ENCODE measurements at regions not wholly inside any gene's neighbourhood (a gene's known extent, or its start where the extent isn't known, plus 50 kb on each side); places are given as distances from the start of the nearest gene placed in this dataset.

DNA sequence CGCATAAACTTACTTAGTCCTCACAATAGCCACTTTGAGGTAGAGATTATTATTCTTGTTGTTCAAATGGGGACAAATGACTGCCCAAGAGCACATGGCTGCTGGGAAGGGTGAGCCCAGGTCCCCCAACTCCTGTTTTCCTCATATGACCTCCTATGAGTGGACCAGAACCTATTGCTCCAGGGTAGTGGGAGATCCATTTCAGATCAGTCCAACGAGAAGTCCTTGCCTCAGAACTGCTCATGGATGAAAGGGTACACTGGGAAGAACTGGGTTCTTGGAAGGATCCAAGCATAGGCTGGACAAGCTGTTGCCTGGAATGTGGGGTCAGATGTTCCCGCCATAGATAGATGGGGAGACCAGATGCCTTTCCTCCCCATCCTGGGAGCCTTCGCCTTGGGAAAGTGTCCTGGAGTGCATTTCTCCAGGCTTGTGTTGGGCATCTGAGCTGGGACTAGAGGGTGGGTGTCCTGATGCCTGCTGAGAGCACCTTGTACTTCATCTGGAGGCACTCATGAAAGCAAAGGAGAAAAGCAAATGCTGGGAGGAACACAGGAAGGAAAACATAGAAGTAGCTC, 146.3 kb upstream of the B3GAT1 start:
- TF ChIP-seq, protein P1, sequence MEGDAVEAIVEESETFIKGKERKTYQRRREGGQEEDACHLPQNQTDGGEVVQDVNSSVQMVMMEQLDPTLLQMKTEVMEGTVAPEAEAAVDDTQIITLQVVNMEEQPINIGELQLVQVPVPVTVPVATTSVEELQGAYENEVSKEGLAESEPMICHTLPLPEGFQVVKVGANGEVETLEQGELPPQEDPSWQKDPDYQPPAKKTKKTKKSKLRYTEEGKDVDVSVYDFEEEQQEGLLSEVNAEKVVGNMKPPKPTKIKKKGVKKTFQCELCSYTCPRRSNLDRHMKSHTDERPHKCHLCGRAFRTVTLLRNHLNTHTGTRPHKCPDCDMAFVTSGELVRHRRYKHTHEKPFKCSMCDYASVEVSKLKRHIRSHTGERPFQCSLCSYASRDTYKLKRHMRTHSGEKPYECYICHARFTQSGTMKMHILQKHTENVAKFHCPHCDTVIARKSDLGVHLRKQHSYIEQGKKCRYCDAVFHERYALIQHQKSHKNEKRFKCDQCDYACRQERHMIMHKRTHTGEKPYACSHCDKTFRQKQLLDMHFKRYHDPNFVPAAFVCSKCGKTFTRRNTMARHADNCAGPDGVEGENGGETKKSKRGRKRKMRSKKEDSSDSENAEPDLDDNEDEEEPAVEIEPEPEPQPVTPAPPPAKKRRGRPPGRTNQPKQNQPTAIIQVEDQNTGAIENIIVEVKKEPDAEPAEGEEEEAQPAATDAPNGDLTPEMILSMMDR (IDR thresholded peaks at IDR 0.05) = no peak
- TF ChIP-seq POLR2A (IDR thresholded peaks at IDR 0.05) = no peak

All from heart left ventricle (tissue), 13 donors.